Smooth muscle cell (in vitro differentiated cells): ENCODE measurements at regions not wholly inside any gene's neighbourhood (a gene's known extent, or its start where the extent isn't known, plus 50 kb on each side); places are given as distances from the start of the nearest gene placed in this dataset.

Experiments
- DNase-seq: peaks from one replicate; lab custom pipeline; 2025; ENCODE audit not compliant: unreplicated experiment; lab: John Stamatoyannopoulos, UW
- H2AFZ ChIP-seq: fragments of 200-600 bp; sonication (generic); 2 replicates; pipeline ENCODE4 v1.6.0; 2016; ENCODE audit warnings: antibody characterized with exemption, low read depth, mild to moderate bottlenecking
- H3F3A ChIP-seq: fragments of 200-600 bp; sonication (generic); 2 replicates; pipeline ENCODE4 v1.6.0; 2017; ENCODE audit warnings: antibody characterized with exemption, low read depth
- H3K27ac ChIP-seq: fragments of 200-600 bp; sonication (generic); 2 replicates; pipeline ENCODE4 v1.5.1; 2016; ENCODE audit warnings: low read depth, mild to moderate bottlenecking
- H3K27me3 ChIP-seq: fragments of 200-600 bp; sonication (generic); 2 replicates; pipeline ENCODE4 v1.6.1; 2016; ENCODE audit warnings: low read depth, mild to moderate bottlenecking
- H3K36me3 ChIP-seq: fragments of 200-600 bp; sonication (generic); 2 replicates; pipeline ENCODE4 v1.5.1; 2016; ENCODE audit warnings: low read depth
- H3K4me1 ChIP-seq: fragments of 200-600 bp; sonication (generic); 2 replicates; pipeline ENCODE4 v1.5.1; 2016; ENCODE audit warnings: low read depth
- H3K4me2 ChIP-seq: fragments of 200-600 bp; sonication (generic); 2 replicates; pipeline ENCODE4 v1.6.0; 2016; ENCODE audit warnings: mild to moderate bottlenecking
- H3K4me3 ChIP-seq: fragments of 200-600 bp; sonication (generic); 2 replicates; pipeline ENCODE4 v1.5.1; 2016; ENCODE audit warnings: mild to moderate bottlenecking
- H3K79me2 ChIP-seq: fragments of 200-600 bp; sonication (generic); 2 replicates; pipeline ENCODE4 v1.6.0; 2016; ENCODE audit warnings: low read depth, mild to moderate bottlenecking
- H3K9ac ChIP-seq: fragments of 200-600 bp; sonication (generic); 2 replicates; pipeline ENCODE4 v1.6.0; 2016; ENCODE audit warnings: low read depth
- H3K9me3 ChIP-seq: fragments of 200-600 bp; sonication (generic); replicated peaks from 2 replicates; pipeline ENCODE4 v1.5.1; 2016; ENCODE audit warnings: low read depth
- H4K20me1 ChIP-seq: fragments of 200-600 bp; sonication (generic); 2 replicates; pipeline ENCODE4 v1.6.0; 2016; ENCODE audit warnings: low read depth
- CTCF ChIP-seq: fragments of 200-600 bp; sonication (generic); IDR thresholded peaks from 2 replicates; pipeline ENCODE4 v1.5.1; 2017; ENCODE audit warnings: borderline replicate concordance, mild to moderate bottlenecking, antibody characterized with exemption; ENCODE audit not compliant: insufficient read depth, poor library complexity, severe bottlenecking
- WGBS: methylation state at CpG from one replicate; pipeline ENCODE4 v1.1.7; 2016; ENCODE audit warnings: low lambda C conversion rate; 5-methylcytosine and 5-hydroxymethylcytosine counted together

- no peaks in the 10 kb centered on the region for H4K20me1 ChIP-seq
- H3K4me3 ChIP-seq, result no peak overlapping the region
- H3K4me1 ChIP-seq, result no peaks in the 10 kb centered on the region
- no peak for TF ChIP-seq CTCF
- no peaks in the 10 kb centered on the region for H3K36me3 ChIP-seq
- H3F3A ChIP-seq, result no peaks in the 10 kb centered on the region
- H3K79me2 ChIP-seq, result no peaks in the 10 kb centered on the region
- no peak for DNase-seq
- no peaks in the 10 kb centered on the region for H3K27me3 ChIP-seq
- H2AFZ ChIP-seq, result no peak overlapping the region
- H3K27ac ChIP-seq, result no peak overlapping the region
- no peak overlapping the region for H3K9ac ChIP-seq
- no peaks in the 10 kb centered on the region for H3K9me3 ChIP-seq
- H3K4me2 ChIP-seq, result no peak overlapping the region
These were observed 1167.5 kb upstream of the ACVR2A start for GRCh38 chr2:146677280-146677679.

GRCh38 chr2:146669735-146670134 is 1175.1 kb upstream of the ACVR2A start:
- no peak overlapping the region for H3K27ac ChIP-seq
- H3K4me1 ChIP-seq, result no peaks in the 10 kb centered on the region
- no peaks in the 10 kb centered on the region for H3K36me3 ChIP-seq
- no peaks in the 10 kb centered on the region for H4K20me1 ChIP-seq
- no peaks in the 10 kb centered on the region for H3K79me2 ChIP-seq
- no peak overlapping the region for H3K9ac ChIP-seq
- TF ChIP-seq CTCF, result no peak
- H3K27me3 ChIP-seq, result no peaks in the 10 kb centered on the region
- H3K4me2 ChIP-seq, result no peak overlapping the region
- no peak overlapping the region for H3K4me3 ChIP-seq
- H2AFZ ChIP-seq, result no peak overlapping the region
- no peaks in the 10 kb centered on the region for H3K9me3 ChIP-seq
- DNase-seq, result no peak
- H3F3A ChIP-seq, result no peaks in the 10 kb centered on the region
- WGBS, result 91% methylated on average over 3 of the region's 3 CpGs

DNA sequence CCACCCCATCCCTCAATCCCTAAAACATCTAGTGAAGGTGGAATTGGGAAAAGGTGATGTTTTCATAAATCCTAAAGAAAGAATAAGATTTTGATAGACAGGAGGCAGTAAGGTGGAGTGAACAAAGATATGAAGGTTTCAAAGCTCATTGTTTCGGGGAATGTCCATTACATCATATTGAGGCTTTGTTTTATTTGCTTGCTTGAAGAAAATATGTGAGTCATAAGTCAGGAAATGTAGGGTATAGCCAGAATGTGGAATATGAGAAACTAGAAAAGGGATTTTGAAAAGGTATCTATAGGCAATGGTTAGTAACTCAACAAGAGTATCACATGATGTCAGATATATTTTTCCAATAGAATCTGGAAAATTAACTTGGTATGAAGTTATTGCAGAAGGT is 1178.5 kb upstream of the ACVR2A start:
- H3K79me2 ChIP-seq, result no peaks in the 10 kb centered on the region
- TF ChIP-seq CTCF, result no peak
- no peak overlapping the region for H2AFZ ChIP-seq
- DNase-seq, result no peak
- H3F3A ChIP-seq, result no peaks in the 10 kb centered on the region
- no peak overlapping the region for H3K4me2 ChIP-seq
- no peaks in the 10 kb centered on the region for H3K4me1 ChIP-seq
- H3K4me3 ChIP-seq, result no peak overlapping the region
- H3K9ac ChIP-seq, result no peak overlapping the region
- 91% methylated on average over 1 of the region's 1 CpG for WGBS
- H3K36me3 ChIP-seq, result no peaks in the 10 kb centered on the region
- H3K27ac ChIP-seq, result no peak overlapping the region
- H3K9me3 ChIP-seq, result no peaks in the 10 kb centered on the region
- no peaks in the 10 kb centered on the region for H3K27me3 ChIP-seq
- no peaks in the 10 kb centered on the region for H4K20me1 ChIP-seq

GRCh38 chr2:146665800-146666199 is 1179.0 kb upstream of the ACVR2A start:
- Histone ChIP-seq H3K4me1 (no peaks in the 10 kb centered on the region), H3K27me3 (no peaks in the 10 kb centered on the region), H3K4me2 (no peak overlapping the region), H3K9ac (no peak overlapping the region), H3K79me2 (no peaks in the 10 kb centered on the region), H3K27ac (no peak overlapping the region), H3K36me3 (no peaks in the 10 kb centered on the region), H4K20me1 (no peaks in the 10 kb centered on the region), H3K4me3 (no peak overlapping the region), H2AFZ (no peak overlapping the region), H3F3A (no peaks in the 10 kb centered on the region), H3K9me3 (no peaks in the 10 kb centered on the region)
- DNase-seq, result no peak
- TF ChIP-seq CTCF, result no peak
